ENCODE measurements at regions not wholly inside any gene's neighbourhood (a gene's known extent, or its start where the extent isn't known, plus 50 kb on each side); places are given as distances from the start of the nearest gene placed in this dataset.

DNA sequence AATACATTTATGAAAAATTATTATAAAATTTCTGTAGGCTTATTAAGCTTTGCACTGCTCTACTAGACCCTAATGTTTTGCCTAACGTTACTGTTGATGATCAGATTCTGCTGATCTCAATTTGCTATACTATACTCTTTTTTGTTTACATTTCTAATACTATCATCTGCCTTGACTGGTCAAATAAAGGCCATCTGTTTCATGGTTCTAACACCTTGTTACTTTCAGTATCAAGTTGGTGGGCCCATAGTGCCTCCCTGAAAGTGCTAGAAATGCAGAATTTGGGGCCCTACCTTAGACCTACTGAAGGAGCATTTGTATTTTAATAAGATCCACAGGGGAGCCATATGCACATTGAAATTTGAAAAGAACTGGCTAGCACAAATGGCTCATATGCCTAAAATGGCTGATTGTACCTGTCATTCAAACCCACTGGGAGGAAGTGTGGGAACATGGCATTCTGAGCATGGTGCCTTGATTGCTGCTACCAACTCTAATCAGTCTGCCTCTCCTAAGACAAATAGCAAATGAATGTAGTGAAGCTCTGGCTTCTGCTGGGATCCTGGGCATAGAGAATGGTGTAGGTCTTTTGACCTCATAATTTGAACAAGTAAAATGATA, 199.1 kb upstream of the BTBD3 start:
- ChIA-PET SMC1A (ENCODE audit: uncharacterized antibody, unreplicated experiment) (no interaction called here), CTCF (no interaction called here)
- 0% methylated on average over 1 of the region's 1 CpG for WGBS (ENCODE audit: insufficient coverage, insufficient replicate concordance, low lambda C conversion rate, missing lambda C conversion rate)

More for the DNA sequence above, 199.1 kb upstream of the BTBD3 start:
- no peaks in the 10 kb centered on the region for H3K4me1 ChIP-seq (ENCODE audit: control insufficient read depth, insufficient read depth, low read length)
- DNase-seq (ENCODE audit: low read depth, low spot score) (no peak), ATAC-seq (no peak), FAIRE-seq (no peak)
- no peaks in the 10 kb centered on the region for H3K79me2 ChIP-seq (ENCODE audit: control insufficient read depth, insufficient read depth, low read length)
- H4K20me1 ChIP-seq (ENCODE audit: control insufficient read depth, insufficient read depth), result no peaks in the 10 kb centered on the region
- BruUV-seq (replicated peaks), result no TSS peak
- ChIA-PET RAD21 (ENCODE audit: unreplicated experiment) (no interaction called here), POLR2A (no interaction called here)
- no peak overlapping the region for H2AFZ ChIP-seq (ENCODE audit: control insufficient read depth, low read depth, low read length)
- intact Hi-C loops (cut with micrococcal nuclease; ENCODE audit: unreplicated experiment) (no loop called here), in situ Hi-C loops (cut with MboI) (no loop called here)
- H3K27ac ChIP-seq (ENCODE audit: control insufficient read depth, insufficient read depth), result no peak overlapping the region
- no peaks in the 10 kb centered on the region for H3K9me3 ChIP-seq (replicated peaks; ENCODE audit: control insufficient read depth, insufficient read depth, low read length)
- no peaks in the 10 kb centered on the region for H3K36me3 ChIP-seq (ENCODE audit: control insufficient read depth in 2 of 2, insufficient read depth in 2 of 2, low read length in 1 of 2)
- H3K4me2 ChIP-seq (ENCODE audit: control insufficient read depth, insufficient read depth), result no peak overlapping the region
- no peak overlapping the region for H3K9ac ChIP-seq (ENCODE audit: control insufficient read depth, insufficient read depth, low read length)
- TF ChIP-seq CHD4 (IDR thresholded peaks at IDR 0.05) (no peak), WRNIP1 (IDR thresholded peaks at IDR 0.05; ENCODE audit: borderline replicate concordance, low read depth, low read length) (no peak), STAT3 (IDR thresholded peaks at IDR 0.05; ENCODE audit: low read depth, low read length) (no peak), KAT2A (conservative IDR thresholded peaks at IDR 0.05; ENCODE audit: control insufficient read depth, low read depth, low read length) (no peak), CREB1 (IDR thresholded peaks at IDR 0.05; ENCODE audit: low read depth) (no peak), SMARCA5 (IDR thresholded peaks at IDR 0.05) (no peak)
- TF ChIP-seq, protein P1, sequence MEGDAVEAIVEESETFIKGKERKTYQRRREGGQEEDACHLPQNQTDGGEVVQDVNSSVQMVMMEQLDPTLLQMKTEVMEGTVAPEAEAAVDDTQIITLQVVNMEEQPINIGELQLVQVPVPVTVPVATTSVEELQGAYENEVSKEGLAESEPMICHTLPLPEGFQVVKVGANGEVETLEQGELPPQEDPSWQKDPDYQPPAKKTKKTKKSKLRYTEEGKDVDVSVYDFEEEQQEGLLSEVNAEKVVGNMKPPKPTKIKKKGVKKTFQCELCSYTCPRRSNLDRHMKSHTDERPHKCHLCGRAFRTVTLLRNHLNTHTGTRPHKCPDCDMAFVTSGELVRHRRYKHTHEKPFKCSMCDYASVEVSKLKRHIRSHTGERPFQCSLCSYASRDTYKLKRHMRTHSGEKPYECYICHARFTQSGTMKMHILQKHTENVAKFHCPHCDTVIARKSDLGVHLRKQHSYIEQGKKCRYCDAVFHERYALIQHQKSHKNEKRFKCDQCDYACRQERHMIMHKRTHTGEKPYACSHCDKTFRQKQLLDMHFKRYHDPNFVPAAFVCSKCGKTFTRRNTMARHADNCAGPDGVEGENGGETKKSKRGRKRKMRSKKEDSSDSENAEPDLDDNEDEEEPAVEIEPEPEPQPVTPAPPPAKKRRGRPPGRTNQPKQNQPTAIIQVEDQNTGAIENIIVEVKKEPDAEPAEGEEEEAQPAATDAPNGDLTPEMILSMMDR (IDR thresholded peaks at IDR 0.05 in 2 of 3, conservative IDR thresholded peaks at IDR 0.05 in 1 of 3; ENCODE audit: control insufficient read depth in 2 of 3, extremely low read depth in 1 of 3, insufficient read depth in 1 of 3, low read depth in 3 of 3, low read length in 3 of 3), result no peak
- TF ChIP-seq, protein P2, sequence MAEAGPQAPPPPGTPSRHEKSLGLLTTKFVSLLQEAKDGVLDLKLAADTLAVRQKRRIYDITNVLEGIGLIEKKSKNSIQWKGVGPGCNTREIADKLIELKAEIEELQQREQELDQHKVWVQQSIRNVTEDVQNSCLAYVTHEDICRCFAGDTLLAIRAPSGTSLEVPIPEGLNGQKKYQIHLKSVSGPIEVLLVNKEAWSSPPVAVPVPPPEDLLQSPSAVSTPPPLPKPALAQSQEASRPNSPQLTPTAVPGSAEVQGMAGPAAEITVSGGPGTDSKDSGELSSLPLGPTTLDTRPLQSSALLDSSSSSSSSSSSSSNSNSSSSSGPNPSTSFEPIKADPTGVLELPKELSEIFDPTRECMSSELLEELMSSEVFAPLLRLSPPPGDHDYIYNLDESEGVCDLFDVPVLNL (IDR thresholded peaks at IDR 0.05; ENCODE audit: low read depth, low read length), result no peak
- TF ChIP-seq, protein P3, sequence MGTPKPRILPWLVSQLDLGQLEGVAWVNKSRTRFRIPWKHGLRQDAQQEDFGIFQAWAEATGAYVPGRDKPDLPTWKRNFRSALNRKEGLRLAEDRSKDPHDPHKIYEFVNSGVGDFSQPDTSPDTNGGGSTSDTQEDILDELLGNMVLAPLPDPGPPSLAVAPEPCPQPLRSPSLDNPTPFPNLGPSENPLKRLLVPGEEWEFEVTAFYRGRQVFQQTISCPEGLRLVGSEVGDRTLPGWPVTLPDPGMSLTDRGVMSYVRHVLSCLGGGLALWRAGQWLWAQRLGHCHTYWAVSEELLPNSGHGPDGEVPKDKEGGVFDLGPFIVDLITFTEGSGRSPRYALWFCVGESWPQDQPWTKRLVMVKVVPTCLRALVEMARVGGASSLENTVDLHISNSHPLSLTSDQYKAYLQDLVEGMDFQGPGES (IDR thresholded peaks at IDR 0.05), result no peak
- TF ChIP-seq, protein P4, sequence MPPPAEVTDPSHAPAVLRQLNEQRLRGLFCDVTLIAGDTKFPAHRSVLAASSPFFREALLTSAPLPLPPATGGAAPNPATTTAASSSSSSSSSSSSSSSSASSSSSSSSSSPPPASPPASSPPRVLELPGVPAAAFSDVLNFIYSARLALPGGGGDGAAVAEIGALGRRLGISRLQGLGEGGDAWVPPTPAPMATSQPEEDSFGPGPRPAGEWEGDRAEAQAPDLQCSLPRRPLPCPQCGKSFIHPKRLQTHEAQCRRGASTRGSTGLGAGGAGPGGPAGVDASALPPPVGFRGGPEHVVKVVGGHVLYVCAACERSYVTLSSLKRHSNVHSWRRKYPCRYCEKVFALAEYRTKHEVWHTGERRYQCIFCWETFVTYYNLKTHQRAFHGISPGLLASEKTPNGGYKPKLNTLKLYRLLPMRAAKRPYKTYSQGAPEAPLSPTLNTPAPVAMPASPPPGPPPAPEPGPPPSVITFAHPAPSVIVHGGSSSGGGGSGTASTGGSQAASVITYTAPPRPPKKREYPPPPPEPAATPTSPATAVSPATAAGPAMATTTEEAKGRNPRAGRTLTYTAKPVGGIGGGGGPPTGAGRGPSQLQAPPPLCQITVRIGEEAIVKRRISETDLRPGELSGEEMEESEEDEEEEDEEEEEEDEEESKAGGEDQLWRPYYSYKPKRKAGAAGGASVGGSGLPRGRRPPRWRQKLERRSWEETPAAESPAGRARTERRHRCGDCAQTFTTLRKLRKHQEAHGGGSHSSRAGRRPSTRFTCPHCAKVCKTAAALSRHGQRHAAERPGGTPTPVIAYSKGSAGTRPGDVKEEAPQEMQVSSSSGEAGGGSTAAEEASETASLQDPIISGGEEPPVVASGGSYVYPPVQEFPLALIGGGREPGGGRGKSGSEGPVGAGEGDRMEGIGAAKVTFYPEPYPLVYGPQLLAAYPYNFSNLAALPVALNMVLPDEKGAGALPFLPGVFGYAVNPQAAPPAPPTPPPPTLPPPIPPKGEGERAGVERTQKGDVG (CRISPR knock-in tag; IDR thresholded peaks at IDR 0.05), result no peak
- H3K27me3 ChIP-seq (replicated peaks in 1 of 2; ENCODE audit: control insufficient read depth in 2 of 2, insufficient read depth in 2 of 2, low read length in 1 of 2), result no peaks in the 10 kb centered on the region
- no peak overlapping the region for H3K4me3 ChIP-seq

All from GM12878 (cell line).